ENCODE measurements at regions not wholly inside any gene's neighbourhood (a gene's known extent, or its start where the extent isn't known, plus 50 kb on each side); places are given as distances from the start of the nearest gene placed in this dataset.

DNA sequence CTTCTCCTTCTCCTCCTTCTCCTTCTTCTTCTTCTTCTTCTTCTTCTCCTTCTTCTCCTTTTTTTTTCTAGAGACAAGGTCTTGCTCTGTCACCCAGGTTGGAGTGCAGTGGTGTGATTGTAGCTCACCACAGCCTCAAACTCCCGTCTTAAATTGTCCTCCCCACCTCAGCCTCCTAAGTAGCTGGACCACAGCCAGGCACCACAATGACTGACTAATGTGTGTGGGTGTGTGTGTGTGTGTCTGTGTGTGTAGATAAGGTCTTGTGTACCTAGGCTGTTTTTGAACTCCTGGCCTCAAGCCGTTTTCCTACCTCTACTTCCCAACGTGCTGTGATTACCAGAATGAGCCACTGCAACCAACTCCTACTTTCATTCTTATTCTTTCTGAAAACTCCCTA, 390.9 kb downstream of the ADAM29 start:
- TF ChIP-seq, protein P1, sequence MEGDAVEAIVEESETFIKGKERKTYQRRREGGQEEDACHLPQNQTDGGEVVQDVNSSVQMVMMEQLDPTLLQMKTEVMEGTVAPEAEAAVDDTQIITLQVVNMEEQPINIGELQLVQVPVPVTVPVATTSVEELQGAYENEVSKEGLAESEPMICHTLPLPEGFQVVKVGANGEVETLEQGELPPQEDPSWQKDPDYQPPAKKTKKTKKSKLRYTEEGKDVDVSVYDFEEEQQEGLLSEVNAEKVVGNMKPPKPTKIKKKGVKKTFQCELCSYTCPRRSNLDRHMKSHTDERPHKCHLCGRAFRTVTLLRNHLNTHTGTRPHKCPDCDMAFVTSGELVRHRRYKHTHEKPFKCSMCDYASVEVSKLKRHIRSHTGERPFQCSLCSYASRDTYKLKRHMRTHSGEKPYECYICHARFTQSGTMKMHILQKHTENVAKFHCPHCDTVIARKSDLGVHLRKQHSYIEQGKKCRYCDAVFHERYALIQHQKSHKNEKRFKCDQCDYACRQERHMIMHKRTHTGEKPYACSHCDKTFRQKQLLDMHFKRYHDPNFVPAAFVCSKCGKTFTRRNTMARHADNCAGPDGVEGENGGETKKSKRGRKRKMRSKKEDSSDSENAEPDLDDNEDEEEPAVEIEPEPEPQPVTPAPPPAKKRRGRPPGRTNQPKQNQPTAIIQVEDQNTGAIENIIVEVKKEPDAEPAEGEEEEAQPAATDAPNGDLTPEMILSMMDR (conservative IDR thresholded peaks at IDR 0.05 in 1 of 2, IDR thresholded peaks at IDR 0.05 in 1 of 2; ENCODE audit: extremely low read depth in 1 of 2, insufficient read depth in 1 of 2, low read depth in 1 of 2, low read length in 2 of 2), result no peak
- no peak for TF ChIP-seq EZH2 (IDR thresholded peaks at IDR 0.05; ENCODE audit: borderline replicate concordance, low read length)
